OCI-LY3 (cell line): ENCODE measurements at regions not wholly inside any gene's neighbourhood (a gene's known extent, or its start where the extent isn't known, plus 50 kb on each side); places are given as distances from the start of the nearest gene placed in this dataset.
A peak's percentile ranks its signal among the peaks of the same experiment; 100 is the strongest.

Source experiments
- H2AFZ ChIP-seq: fragments of 200-600, 300-600 bp; shearing (Covaris generic); 2 replicates; pipeline ENCODE4 v1.6.0; 2014; ENCODE audit warnings: antibody characterized with exemption, low read depth, low read length
- H3K27ac ChIP-seq: fragments of 200-600, 300-600 bp; sonication (generic); 2 replicates; pipeline ENCODE4 v1.5.1; 2014; ENCODE audit warnings: mild to moderate bottlenecking, low read length, moderate library complexity, mixed read lengths
- H3K27me3 ChIP-seq: fragments of 200-600, 300-600 bp; sonication (generic); 2 replicates; pipeline ENCODE4 v1.6.1; 2014; ENCODE audit warnings: low read depth, low read length, mixed read lengths
- H3K36me3 ChIP-seq: fragments of 200-600, 300-600 bp; sonication (generic); replicated peaks from 2 replicates; pipeline ENCODE3; 2014; ENCODE audit warnings: low read depth, low read length, mixed read lengths
- H3K4me1 ChIP-seq: fragments of 300-600, 200-600 bp; sonication (generic); 2 replicates; pipeline ENCODE4 v1.6.1; 2014; ENCODE audit warnings: low read length, mixed read lengths
- H3K4me2 ChIP-seq: fragments of 200-600, 300-600 bp; sonication (generic); 2 replicates; pipeline ENCODE4 v1.6.1; 2014; ENCODE audit warnings: low read length, mixed read lengths
- H3K4me3 ChIP-seq: fragments of 300-600, 200-600 bp; sonication (generic); 2 replicates; pipeline ENCODE4 v1.5.1; 2014; ENCODE audit warnings: antibody characterized with exemption, mild to moderate bottlenecking, low read length, moderate library complexity
- H3K79me2 ChIP-seq: fragments of 300-600, 200-600 bp; shearing (Covaris generic); 2 replicates; pipeline ENCODE4 v1.6.1; 2014; ENCODE audit warnings: mild to moderate bottlenecking, low read length, mixed read lengths
- H3K9ac ChIP-seq: fragments of 300-600, 200-600 bp; shearing (Covaris generic); 2 replicates; pipeline ENCODE4 v1.6.0; 2014; ENCODE audit warnings: mild to moderate bottlenecking, low read length, moderate library complexity
- H3K9me3 ChIP-seq: fragments of 200-600, 300-600 bp; shearing (Covaris generic); 2 replicates; pipeline ENCODE4 v1.6.1; 2014; ENCODE audit warnings: low read length, mixed read lengths; ENCODE audit not compliant: insufficient read depth
- H4K20me1 ChIP-seq: fragments of 200-600, 300-600 bp; sonication (generic); 2 replicates; pipeline ENCODE4 v1.6.1; 2016; ENCODE audit warnings: low read length, mixed read lengths; ENCODE audit not compliant: insufficient read depth
- EZH2phosphoT487 ChIP-seq: fragments of 200-600 bp; shearing (Covaris generic); IDR thresholded peaks from 2 replicates; pipeline ENCODE4 v1.6.1; 2018; ENCODE audit warnings: antibody characterized with exemption, mixed run types, low read depth
- TF ChIP-seq, protein P1 (sequence below): fragments of 200-600, 300-600 bp; sonication (generic); IDR thresholded peaks from 2 replicates; pipeline ENCODE4 v1.5.1; 2014; ENCODE audit warnings: antibody characterized with exemption, low read length, low read depth

GRCh38 chr10:120996456-120997034, 145.4 kb downstream of the WDR11 start:
- no peak overlapping the region for H3K4me3 ChIP-seq
- peaks cover 8% of the 10 kb centered on the region for H3K4me1 ChIP-seq
- no peaks in the 10 kb centered on the region for H3K9me3 ChIP-seq
- no peaks in the 10 kb centered on the region for H4K20me1 ChIP-seq
- H3K27me3 ChIP-seq = 0 out of 2 replicates have a peak, but pooled peaks cover 13% of the 10 kb centered on the region
- H3K36me3 ChIP-seq = no peaks in the 10 kb centered on the region
- peak overlapping the region; percentile 30; the same call in 1 of the 2 replicates for H3K4me2 ChIP-seq
- no peak overlapping the region for H3K27ac ChIP-seq
- H2AFZ ChIP-seq = no peak overlapping the region
- no peak overlapping the region for H3K9ac ChIP-seq
- H3K79me2 ChIP-seq = no peaks in the 10 kb centered on the region
- TF ChIP-seq, protein P1, sequence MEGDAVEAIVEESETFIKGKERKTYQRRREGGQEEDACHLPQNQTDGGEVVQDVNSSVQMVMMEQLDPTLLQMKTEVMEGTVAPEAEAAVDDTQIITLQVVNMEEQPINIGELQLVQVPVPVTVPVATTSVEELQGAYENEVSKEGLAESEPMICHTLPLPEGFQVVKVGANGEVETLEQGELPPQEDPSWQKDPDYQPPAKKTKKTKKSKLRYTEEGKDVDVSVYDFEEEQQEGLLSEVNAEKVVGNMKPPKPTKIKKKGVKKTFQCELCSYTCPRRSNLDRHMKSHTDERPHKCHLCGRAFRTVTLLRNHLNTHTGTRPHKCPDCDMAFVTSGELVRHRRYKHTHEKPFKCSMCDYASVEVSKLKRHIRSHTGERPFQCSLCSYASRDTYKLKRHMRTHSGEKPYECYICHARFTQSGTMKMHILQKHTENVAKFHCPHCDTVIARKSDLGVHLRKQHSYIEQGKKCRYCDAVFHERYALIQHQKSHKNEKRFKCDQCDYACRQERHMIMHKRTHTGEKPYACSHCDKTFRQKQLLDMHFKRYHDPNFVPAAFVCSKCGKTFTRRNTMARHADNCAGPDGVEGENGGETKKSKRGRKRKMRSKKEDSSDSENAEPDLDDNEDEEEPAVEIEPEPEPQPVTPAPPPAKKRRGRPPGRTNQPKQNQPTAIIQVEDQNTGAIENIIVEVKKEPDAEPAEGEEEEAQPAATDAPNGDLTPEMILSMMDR = no peak
- no peak for TF ChIP-seq EZH2phosphoT487

GRCh38 chr10:120997313-120997712, 146.2 kb downstream of the WDR11 start:
- H3K79me2 ChIP-seq = no peaks in the 10 kb centered on the region
- no peak overlapping the region for H3K9ac ChIP-seq
- H2AFZ ChIP-seq = no peak overlapping the region
- H3K36me3 ChIP-seq = no peaks in the 10 kb centered on the region
- H3K27me3 ChIP-seq = peaks cover 15% of the 10 kb centered on the region; the same call in 1 of the 2 replicates
- no peaks in the 10 kb centered on the region for H3K9me3 ChIP-seq
- H4K20me1 ChIP-seq = no peaks in the 10 kb centered on the region
- no peak overlapping the region for H3K27ac ChIP-seq
- no peak overlapping the region for H3K4me2 ChIP-seq
- no peak overlapping the region for H3K4me3 ChIP-seq
- peaks cover 8% of the 10 kb centered on the region for H3K4me1 ChIP-seq
- TF ChIP-seq EZH2phosphoT487 = no peak
- TF ChIP-seq, protein P1 = no peak

GRCh38 chr10:120997756-120998155, 146.6 kb downstream of the WDR11 start:
- Histone ChIP-seq H3K9ac (no peak overlapping the region), H3K27me3 (peaks cover 18% of the 10 kb centered on the region; the same call in 1 of the 2 replicates), H3K4me2 (no peak overlapping the region), H3K9me3 (no peaks in the 10 kb centered on the region), H4K20me1 (no peaks in the 10 kb centered on the region), H3K79me2 (no peaks in the 10 kb centered on the region), H3K36me3 (no peaks in the 10 kb centered on the region), H3K4me1 (peaks cover 8% of the 10 kb centered on the region), H2AFZ (no peak overlapping the region), H3K4me3 (no peak overlapping the region), H3K27ac (no peak overlapping the region)
- TF ChIP-seq, protein P1 = no peak
- TF ChIP-seq EZH2phosphoT487 = no peak

DNA sequence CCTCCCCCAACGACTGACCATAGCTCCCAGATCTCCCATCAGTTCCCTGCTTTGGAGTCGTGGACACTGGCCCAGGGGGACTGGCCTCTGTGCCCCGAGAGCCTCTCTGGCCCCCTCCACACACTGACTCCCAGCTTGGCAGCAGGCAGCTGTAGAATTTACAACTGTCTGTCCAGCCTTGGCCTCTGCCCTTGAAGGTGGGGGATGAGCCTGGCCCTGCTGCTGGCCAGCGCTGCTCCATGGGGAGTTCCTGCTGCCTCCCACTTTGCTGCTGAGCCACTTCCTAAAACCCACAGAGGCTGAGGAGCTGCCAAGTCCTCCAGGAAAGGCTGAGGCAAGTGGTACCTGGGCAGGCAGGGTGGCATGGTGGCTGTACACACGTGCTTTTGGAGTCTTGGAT, 147.1 kb downstream of the WDR11 start:
- Histone ChIP-seq H3K9me3 (no peaks in the 10 kb centered on the region), H3K4me1 (peaks cover 8% of the 10 kb centered on the region), H3K27me3 (peaks cover 18% of the 10 kb centered on the region; the same call in 1 of the 2 replicates), H3K36me3 (no peaks in the 10 kb centered on the region), H3K27ac (no peak overlapping the region), H3K79me2 (no peaks in the 10 kb centered on the region), H3K9ac (no peak overlapping the region), H4K20me1 (no peaks in the 10 kb centered on the region), H3K4me3 (no peak overlapping the region), H3K4me2 (no peak overlapping the region), H2AFZ (no peak overlapping the region)
- TF ChIP-seq, protein P1 = no peak
- TF ChIP-seq EZH2phosphoT487 = no peak
